ENCODE measurements at regions not wholly inside any gene's neighbourhood (a gene's known extent, or its start where the extent isn't known, plus 50 kb on each side); places are given as distances from the start of the nearest gene placed in this dataset.

DNA sequence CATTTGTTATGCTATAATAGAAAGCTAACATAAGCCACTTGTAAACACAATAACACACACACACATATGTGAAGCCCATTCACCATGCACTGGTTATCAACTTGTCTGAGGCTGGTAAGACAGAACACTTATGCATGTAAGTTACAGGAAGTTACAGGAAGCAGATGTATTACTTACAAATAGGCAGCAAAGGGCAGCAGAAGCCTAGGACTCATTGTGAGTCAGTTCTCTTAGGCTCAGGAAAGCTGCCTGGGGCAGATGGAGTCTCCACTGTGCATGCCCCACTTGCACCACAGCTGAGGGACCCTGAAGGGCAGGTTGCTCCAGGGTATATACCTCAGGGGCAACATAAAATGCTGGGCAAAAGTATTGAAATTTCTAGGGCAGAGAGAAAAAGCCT lies 748.8 kb upstream of the CCDC54 start:
- in situ Hi-C loops (cut with HindIII; ENCODE audit: low pct_unique_long_range_greater_than_20kb, low sequenced_read_pairs) = no loop called here
- no peak for DNase-seq (ENCODE audit: low read depth, low spot score)

DNA sequence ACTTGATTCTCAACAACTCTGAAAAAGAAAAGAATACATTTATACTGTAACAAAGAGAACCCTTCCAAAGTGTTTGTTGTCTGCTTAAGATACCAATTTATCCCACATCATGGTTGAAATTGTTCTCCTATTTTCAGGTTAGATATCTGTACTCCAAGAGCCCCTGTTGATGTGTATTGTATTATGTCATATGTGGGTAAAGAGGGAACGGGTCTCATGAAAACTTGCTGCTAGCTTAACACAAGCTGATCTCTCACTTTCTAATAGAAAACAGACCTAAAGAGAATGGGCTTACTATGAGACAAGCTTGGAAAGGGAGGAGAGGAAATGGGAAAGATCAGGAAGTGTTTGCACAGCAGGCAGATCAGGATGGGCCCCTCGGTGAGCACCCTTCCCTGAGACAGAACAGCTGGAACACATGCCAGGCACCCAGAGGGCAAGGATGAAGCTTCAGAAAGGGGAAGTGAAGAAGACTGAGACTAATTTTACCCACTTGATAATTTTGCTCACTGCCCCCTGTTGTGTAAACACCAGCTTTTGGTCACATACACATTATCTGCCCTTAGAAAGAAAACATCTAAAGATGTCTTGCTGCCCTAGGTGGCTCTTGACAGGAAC lies 747.9 kb upstream of the CCDC54 start:
- DNase-seq (ENCODE audit: low read depth, low spot score) = no peak
- in situ Hi-C loops (cut with HindIII; ENCODE audit: low pct_unique_long_range_greater_than_20kb, low sequenced_read_pairs) = no loop called here

DNA sequence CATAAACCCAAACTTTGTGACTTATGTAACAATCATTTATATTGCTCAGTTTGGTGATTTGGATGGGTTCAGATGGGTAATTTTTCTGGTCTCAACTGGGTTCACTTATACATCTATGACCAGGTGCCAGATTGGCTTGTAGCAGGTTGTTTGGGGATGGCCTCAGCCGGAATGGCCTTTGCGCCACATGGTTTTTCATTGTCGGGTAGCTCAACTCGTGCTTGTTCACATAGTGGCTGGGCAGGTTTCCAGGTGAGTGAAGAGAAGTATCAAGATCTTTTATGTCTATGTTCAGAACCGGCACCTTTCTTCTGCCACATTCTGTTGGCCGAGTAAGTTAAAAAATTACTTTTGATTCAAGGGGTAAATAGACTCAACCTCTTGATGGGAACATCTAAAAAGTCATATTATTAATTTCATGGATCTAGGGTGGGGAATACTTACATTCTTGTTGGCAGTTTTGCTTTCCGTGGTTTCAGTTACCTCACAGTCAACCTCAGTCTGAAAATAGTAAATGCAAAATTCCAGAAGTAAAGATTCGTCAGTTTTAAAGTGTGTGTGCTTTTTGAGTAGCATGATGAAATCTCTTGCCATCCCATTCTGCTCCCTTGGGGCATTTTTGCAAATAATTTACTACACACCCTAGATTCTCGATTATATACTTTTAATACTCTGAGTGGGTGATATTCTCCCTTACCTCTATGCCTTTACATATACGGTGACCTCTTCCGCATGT lies 745.7 kb upstream of the CCDC54 start:
- in situ Hi-C loops (cut with HindIII; ENCODE audit: low pct_unique_long_range_greater_than_20kb, low sequenced_read_pairs) = no loop called here
- DNase-seq (ENCODE audit: low read depth, low spot score) = no peak

DNA sequence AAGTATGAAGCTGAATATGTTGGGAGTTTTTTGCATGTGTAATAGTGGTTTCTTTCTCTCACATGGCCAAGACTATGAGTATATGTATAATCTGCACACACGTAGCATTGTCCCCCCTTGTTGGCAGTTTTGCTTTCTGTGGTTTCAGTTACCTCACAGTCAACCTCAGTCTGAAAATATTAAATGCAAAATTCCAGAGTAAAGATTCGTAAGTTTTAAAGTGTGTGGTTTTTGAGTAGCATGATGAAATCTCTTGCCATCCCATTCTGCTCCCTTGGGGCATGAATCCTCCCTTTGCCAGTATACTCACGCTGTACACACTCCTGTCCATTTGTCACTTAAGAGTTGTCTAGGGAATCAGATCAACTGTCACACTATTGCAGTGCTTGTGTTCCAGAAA lies 742.0 kb upstream of the CCDC54 start:
- in situ Hi-C loops (cut with HindIII; ENCODE audit: low pct_unique_long_range_greater_than_20kb, low sequenced_read_pairs) = no loop called here
- peak; percentile 18 for DNase-seq (ENCODE audit: low read depth, low spot score)

DNA sequence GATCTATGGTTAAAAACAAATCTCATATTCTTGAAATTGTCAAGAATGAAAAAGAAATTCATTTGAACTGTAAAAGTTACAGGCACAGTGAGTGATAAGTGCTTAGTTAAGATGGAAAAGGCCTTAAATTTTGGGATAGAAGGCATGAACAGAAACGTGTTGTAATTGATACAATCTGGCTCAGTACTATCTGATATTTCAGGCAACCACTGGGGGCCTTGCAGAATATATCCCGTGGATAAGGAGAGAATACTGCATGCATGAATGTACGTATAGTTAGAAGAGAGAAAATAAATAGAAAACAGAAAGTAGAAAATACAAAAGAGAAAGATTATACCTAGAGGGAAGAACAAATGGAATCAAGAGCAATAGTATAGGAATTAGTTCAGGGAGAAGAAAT lies 741.4 kb upstream of the CCDC54 start:
- in situ Hi-C loops (cut with HindIII; ENCODE audit: low pct_unique_long_range_greater_than_20kb, low sequenced_read_pairs) = no loop called here
- no peak for DNase-seq (ENCODE audit: low read depth, low spot score)

DNA sequence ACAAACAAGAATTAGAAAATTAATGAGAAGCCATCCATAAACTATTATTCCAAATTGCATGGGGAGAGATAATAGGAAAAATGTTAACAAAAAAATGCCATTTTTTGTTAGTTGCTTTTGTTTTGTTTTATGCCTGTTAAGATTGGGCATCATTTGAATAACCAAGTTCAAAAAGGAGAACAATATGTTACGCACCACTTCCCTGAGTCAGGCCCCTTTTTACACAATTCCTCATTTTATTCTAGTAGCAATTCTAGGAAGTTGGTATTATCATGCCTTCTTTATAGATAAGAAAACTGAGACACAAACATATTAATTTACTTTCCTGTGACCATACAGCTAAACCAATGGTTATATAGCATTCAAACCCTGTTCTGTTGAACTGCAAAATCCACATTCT lies 736.9 kb upstream of the CCDC54 start:
- in situ Hi-C loops (cut with HindIII; ENCODE audit: low pct_unique_long_range_greater_than_20kb, low sequenced_read_pairs) = no loop called here

DNA sequence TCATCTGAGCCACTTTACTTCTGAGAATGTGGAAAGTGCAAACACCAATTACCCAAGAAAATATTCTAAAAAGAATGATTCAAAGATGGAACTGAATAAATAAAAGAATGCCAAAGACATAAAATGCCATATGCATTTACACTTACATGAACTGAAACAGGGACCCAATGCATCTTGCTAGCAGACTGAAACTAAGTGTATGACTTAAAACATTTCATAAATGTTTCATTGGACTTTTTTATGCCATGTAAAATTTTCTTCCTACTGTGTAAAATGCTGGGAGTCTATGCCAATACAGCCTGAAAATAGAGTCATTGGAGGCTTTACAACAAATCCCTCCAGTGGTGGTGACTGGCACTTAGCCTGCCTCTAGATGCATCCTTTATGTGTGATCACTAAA lies 735.1 kb upstream of the CCDC54 start:
- DNase-seq (ENCODE audit: low read depth, low spot score) = no peak
- in situ Hi-C loops (cut with HindIII; ENCODE audit: low pct_unique_long_range_greater_than_20kb, low sequenced_read_pairs) = no loop called here

More for the DNA sequence above, 736.9 kb upstream of the CCDC54 start:
- no peak for DNase-seq (ENCODE audit: low read depth, low spot score)

DNA sequence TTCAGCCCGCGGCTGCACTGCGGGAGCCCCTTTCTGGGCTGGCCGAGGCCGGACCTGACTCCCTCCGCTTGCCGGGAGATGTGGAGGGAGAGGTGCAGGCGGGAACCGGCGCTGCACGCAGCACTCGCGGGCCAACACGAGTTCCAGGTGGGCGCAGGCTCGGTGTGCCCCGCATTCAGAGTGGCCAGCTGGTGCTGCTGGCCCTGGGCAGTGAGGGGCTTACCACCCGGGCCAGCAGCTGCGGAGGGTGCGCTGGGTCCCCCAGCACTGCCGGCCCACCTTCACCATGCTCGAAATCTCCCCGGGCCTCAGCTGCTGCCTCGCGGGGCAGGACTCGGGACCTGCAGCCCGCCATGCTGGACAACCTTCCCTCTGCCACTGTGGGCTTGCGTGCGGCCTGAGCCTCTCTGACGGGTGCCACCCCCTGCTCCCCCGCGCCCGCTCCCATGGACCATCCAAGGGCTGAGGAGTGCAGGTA lies 733.5 kb upstream of the CCDC54 start:
- DNase-seq (ENCODE audit: low read depth, low spot score) = no peak
- in situ Hi-C loops (cut with HindIII; ENCODE audit: low pct_unique_long_range_greater_than_20kb, low sequenced_read_pairs) = no loop called here

DNA sequence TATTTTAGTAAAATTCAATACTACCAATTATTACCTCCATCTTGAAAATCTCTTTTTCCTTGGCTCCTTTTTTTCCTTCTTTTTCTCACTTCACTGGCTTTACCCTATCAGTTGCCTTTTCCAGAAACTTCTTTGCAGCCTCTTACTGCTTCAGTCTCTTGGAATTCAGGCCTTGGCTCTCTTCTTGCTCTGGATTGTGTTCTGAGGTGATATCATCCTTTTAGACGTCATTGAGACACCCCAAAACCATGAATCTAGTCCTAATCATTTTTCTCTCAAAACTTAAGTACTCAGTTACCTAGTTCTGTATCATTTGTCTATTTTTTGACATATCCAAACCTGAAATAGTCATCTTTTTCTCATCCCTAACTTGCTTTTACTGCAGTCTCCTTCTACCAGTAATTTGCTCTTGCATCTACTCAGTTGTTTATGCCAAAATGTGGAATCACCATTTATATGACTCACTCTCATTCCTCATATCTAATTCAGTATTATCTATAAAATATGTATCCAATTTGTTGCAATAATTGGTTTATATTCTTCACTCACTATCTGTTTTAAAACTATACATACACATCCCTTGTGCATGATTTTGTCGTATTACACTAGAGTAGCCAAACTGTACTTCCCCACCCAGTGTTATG lies 703.2 kb upstream of the CCDC54 start:
- DNase-seq (ENCODE audit: low read depth, low spot score) = no peak
- in situ Hi-C loops (cut with HindIII; ENCODE audit: low pct_unique_long_range_greater_than_20kb, low sequenced_read_pairs) = no loop called here

DNA sequence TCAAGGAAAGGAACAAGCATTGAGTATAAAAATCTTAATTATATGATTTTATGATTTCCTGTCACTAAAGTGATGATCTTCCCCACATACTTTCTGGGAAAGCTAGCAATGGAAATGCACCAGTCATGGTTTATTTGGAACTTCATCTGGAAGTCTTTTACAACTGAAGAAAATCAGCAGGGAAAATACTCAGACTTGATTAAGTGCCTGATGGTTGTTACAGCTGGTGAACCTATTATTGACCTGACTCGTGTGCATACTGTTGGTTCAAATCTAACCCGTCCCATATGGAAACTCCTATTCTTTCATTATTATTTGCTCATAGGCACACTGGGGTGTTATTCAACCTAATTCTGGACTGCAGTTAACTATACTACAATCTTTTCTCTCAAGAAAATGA lies 701.8 kb upstream of the CCDC54 start:
- in situ Hi-C loops (cut with HindIII; ENCODE audit: low pct_unique_long_range_greater_than_20kb, low sequenced_read_pairs) = no loop called here
- DNase-seq (ENCODE audit: low read depth, low spot score) = no peak

DNA sequence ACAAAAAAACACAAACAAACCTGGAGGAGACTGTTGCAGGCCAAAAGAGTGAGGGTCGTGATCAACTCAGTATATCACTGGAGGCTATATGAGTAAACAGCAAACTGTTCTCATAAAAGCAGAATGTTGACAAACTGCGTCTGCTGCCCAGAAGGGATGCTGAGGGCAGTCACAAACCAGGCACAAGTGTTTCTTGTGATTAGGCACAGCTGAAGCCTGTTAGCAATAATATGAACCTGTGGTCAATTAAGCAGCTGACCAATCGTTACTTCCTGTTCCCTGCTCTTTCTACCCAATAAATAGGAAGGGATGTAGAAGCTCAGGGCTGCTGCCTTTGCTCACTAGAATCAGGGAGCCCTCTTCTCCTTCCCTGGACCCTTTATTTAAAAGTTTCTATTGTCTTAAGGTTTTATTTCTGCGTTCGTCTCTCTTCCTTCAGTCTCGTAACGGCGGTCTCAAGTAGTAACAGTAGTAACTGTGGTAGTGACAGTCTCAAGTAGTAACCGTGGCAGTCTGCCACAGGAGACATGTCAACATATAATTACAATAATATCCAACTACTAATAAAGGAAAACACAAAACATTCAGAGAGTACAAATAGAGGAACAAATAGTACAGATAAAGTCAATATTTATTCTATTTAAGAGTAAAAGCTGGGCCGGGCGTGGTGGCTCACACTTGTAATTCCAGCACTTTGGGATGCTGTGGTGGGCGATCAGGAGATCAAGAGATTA lies 698.4 kb upstream of the CCDC54 start:
- in situ Hi-C loops (cut with HindIII; ENCODE audit: low pct_unique_long_range_greater_than_20kb, low sequenced_read_pairs) = no loop called here
- DNase-seq (ENCODE audit: low read depth, low spot score) = peak; percentile 2

DNA sequence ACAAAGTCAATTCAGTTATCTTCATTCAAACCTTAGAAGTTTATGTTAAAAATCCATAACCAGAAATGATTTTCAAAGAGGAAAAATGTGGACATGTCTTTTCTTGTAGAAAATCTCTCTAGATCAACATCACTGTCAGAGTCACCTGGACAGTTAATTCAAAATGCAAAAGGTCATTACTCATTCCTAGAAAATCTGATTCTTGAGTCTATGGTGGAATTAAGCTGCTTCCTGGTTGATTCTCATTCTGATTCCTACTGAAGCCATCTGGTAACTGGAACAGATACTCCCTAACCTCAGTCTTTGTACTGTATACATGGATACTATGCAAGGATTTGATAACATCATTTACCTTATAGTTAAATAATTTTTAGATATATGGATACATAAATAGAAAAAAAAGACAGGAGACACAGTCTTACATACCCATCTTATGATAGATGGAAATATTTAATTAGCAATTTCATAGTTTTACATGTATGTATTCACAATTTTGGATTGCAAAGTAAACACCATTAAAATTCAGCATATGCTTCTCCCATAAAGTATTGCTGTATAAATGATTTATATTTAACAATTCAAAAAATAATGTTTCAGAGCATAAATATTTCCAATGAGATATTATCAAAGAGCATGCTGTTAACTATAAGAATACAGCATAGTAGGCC lies 693.2 kb upstream of the CCDC54 start:
- DNase-seq (ENCODE audit: low read depth, low spot score) = no peak

DNA sequence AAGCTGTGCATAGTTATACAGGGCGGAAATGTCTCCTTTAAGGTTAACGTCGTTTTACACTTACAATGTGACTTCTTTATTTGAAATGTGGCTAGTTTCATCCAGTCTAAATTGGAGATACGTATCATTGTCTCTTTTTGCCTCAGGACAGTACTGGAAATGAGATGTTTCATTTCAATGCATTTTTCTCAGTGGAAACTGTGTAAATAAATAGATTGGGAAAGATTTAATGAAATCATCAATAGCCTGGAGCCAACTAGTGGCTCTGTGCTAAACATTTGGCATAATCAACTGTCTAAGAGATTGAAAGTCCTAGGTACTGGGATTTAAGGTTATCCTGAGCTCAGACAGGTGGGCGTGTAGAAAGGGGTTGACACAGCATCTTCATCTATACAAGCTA lies 691.5 kb upstream of the CCDC54 start:
- in situ Hi-C loops (cut with HindIII; ENCODE audit: low pct_unique_long_range_greater_than_20kb, low sequenced_read_pairs) = no loop called here
- DNase-seq (ENCODE audit: low read depth, low spot score) = no peak

More for the DNA sequence above, 693.2 kb upstream of the CCDC54 start:
- in situ Hi-C loops (cut with HindIII; ENCODE audit: low pct_unique_long_range_greater_than_20kb, low sequenced_read_pairs) = no loop called here

DNA sequence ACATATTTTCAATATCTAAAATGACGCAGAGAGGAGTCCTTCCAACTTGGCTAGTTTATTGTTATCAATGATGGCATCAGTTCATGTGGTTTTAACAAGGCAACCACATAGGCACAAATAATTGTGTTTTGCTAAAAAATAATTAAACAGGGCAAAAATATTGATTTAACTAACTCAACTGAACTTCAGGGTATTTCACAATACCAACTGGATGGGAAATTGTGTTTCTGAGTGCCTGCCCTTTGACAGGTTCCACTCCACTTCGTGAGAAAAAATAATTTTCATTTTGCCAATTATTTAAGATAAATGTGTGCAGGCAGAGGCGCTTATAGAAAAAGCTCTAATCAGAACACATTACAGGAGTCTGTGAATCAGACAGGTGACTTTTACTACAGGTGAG lies 689.3 kb upstream of the CCDC54 start:
- in situ Hi-C loops (cut with HindIII; ENCODE audit: low pct_unique_long_range_greater_than_20kb, low sequenced_read_pairs) = no loop called here
- DNase-seq (ENCODE audit: low read depth, low spot score) = no peak

DNA sequence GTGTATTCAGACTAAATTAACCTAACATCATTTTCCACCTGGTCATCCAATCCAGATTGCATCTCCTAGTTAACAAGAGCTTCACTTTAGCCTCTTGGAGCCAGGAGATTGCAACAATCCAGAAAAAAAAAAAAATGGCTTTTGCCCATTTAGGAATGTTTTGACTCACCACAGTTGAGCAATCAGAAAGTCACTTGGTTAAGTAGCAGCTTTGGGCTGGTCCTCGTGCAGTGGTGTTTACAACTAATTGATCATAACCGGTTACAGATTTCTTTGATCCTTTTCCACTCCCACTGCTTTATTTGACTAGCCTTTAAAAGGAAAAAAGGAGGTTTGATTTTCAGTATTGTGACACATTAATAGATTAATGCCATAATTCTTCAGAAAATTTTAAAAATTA lies 688.8 kb upstream of the CCDC54 start:
- peak; percentile 37 for DNase-seq (ENCODE audit: low read depth, low spot score)
- in situ Hi-C loops (cut with HindIII; ENCODE audit: low pct_unique_long_range_greater_than_20kb, low sequenced_read_pairs) = no loop called here

DNA sequence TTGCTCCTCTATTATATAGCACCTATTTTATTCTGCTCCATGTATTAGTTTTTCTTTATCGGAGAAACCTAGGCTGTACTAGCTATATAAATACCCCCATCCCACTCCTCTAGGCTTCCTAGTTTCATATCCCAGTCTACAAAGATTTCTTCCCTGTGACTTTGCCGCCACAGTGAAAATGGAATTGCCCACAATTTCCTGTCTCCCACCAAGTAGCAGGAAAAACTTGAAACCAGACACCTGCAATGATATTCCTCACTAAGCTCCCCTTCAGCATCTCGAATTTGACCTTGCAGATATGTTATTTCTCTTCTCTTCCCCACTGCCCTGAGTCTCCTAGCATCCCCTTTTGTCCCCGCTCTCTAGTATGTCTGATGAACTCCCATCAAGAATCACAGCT lies 685.8 kb upstream of the CCDC54 start:
- in situ Hi-C loops (cut with HindIII; ENCODE audit: low pct_unique_long_range_greater_than_20kb, low sequenced_read_pairs) = no loop called here

DNA sequence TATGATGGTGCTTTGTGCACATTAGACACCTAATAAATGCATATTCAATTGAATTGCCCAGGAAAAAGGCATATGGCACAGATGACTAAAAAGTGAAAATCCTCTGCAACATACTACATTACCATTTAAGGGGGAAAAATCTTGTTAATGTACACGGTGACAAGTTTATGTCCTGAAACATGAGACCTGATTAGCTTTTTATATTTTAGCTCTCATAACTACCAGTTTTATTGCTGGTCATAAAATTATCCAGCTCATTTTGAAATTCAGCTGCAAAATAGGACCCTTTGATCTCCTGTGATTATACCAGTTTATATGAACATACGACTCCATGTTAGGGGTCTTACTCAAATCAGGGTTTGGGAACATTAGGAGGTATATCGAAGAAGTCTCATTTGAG lies 684.6 kb upstream of the CCDC54 start:
- in situ Hi-C loops (cut with HindIII; ENCODE audit: low pct_unique_long_range_greater_than_20kb, low sequenced_read_pairs) = no loop called here
- DNase-seq (ENCODE audit: low read depth, low spot score) = no peak

More for the DNA sequence above, 685.8 kb upstream of the CCDC54 start:
- DNase-seq (ENCODE audit: low read depth, low spot score) = no peak

DNA sequence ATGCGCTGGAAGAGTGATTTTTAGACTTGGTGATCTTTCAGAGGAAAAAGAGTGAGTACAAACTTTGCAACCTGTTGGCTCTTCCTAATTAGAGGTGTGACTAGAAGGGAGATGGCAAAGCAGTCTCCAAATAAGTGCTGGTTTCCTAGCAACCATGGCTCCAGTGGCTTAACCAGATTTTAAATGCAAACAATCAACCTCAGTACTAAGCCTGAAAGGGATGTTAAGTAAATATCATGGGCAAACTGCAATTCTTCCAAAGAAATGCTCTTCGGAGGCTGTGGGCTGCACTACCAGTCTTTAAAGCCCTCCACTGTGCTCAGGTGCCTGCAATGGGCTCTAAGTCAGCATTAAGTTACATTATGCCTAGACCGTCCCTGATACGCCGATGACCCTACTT lies 678.1 kb upstream of the CCDC54 start:
- in situ Hi-C loops (cut with HindIII; ENCODE audit: low pct_unique_long_range_greater_than_20kb, low sequenced_read_pairs) = no loop called here
- DNase-seq (ENCODE audit: low read depth, low spot score) = no peak

Data from SK-MEL-5 (cell line).